Nephron progenitor cell (in vitro differentiated cells): ENCODE measurements at regions not wholly inside any gene's neighbourhood (a gene's known extent, or its start where the extent isn't known, plus 50 kb on each side); places are given as distances from the start of the nearest gene placed in this dataset.

ENCODE experiments used
- DNase-seq: peaks from one replicate; pipeline ENCODE4 v3.0.0; 2021
- H3K27ac Mint-ChIP-seq: 2 replicates; pipeline ENCODE4 v1.8.0; 2021; ENCODE audit warnings: mild to moderate bottlenecking, moderate library complexity, mixed read lengths
- H3K27me3 Mint-ChIP-seq: 2 replicates; pipeline ENCODE4 v1.8.0; 2021; ENCODE audit warnings: mild to moderate bottlenecking, low read depth, mixed read lengths; ENCODE audit not compliant: poor library complexity
- H3K36me3 Mint-ChIP-seq: 2 replicates; pipeline ENCODE4 v1.8.0; 2021; ENCODE audit warnings: low read depth, mixed read lengths
- H3K4me1 Mint-ChIP-seq: 2 replicates; pipeline ENCODE4 v1.8.0; 2021; ENCODE audit warnings: mixed read lengths
- H3K4me3 Mint-ChIP-seq: 2 replicates; pipeline ENCODE4 v1.8.0; 2021; ENCODE audit warnings: mild to moderate bottlenecking, moderate library complexity, mixed read lengths
- H3K9me3 Mint-ChIP-seq: 2 replicates; pipeline ENCODE4 v1.8.0; 2021; ENCODE audit warnings: mild to moderate bottlenecking, moderate library complexity, mixed read lengths
- TF ChIP-seq, protein P1 (sequence below): fragments of 200-600 bp; sonication (generic); IDR thresholded peaks from 2 replicates; pipeline ENCODE4 v1.5.0; 2021; ENCODE audit warnings: antibody characterized with exemption

DNA sequence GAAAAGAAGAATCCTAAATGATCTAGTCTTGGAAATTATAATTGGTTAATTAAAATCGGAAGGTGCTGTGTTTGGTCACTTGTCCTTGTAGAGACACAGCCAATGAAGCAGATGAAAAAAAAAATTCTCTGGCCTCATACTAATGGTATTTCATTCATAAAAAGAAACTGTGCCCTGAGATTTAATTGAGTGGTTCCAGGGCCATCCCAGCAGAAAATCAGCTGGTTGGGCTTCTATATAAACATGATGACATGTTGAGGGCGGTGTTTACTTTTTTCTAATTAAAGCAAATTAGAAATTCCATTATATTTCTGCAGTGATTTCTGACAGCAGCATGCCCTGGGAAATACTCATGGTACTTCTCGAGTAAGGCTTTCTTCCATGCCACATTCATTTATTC is 191.9 kb upstream of the KCNJ16 start:
- no peak overlapping the region for H3K4me3 Mint-ChIP-seq
- TF ChIP-seq, protein P1, sequence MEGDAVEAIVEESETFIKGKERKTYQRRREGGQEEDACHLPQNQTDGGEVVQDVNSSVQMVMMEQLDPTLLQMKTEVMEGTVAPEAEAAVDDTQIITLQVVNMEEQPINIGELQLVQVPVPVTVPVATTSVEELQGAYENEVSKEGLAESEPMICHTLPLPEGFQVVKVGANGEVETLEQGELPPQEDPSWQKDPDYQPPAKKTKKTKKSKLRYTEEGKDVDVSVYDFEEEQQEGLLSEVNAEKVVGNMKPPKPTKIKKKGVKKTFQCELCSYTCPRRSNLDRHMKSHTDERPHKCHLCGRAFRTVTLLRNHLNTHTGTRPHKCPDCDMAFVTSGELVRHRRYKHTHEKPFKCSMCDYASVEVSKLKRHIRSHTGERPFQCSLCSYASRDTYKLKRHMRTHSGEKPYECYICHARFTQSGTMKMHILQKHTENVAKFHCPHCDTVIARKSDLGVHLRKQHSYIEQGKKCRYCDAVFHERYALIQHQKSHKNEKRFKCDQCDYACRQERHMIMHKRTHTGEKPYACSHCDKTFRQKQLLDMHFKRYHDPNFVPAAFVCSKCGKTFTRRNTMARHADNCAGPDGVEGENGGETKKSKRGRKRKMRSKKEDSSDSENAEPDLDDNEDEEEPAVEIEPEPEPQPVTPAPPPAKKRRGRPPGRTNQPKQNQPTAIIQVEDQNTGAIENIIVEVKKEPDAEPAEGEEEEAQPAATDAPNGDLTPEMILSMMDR: no peak
- no peaks in the 10 kb centered on the region for H3K36me3 Mint-ChIP-seq
- no peak overlapping the region for H3K27ac Mint-ChIP-seq
- no peaks in the 10 kb centered on the region for H3K4me1 Mint-ChIP-seq
- peaks cover 8% of the 10 kb centered on the region for H3K27me3 Mint-ChIP-seq
- DNase-seq: no peak
- peaks cover 4% of the 10 kb centered on the region for H3K9me3 Mint-ChIP-seq

DNA sequence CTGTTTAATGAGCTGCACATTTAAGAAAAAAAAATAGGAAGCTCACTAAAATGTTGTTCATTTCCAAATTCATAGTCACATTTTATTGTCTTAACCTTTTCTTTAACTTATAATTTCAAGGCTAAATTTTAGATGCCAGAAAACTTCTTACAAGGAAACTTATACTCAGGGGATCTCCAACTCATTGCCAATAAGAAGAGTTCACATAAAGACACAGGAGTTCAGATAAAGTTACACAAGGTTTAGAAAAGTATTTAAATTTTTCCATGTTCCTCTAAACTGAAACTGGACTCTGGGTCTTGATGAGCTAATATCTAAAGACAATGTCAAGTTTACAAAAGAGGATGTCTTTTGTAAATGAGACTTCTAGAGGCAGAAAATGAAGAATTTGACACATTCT is 190.7 kb upstream of the KCNJ16 start:
- no peaks in the 10 kb centered on the region for H3K9me3 Mint-ChIP-seq
- no peak for DNase-seq
- H3K27me3 Mint-ChIP-seq: peaks cover 8% of the 10 kb centered on the region
- no peak overlapping the region for H3K4me3 Mint-ChIP-seq
- TF ChIP-seq, protein P1: no peak
- no peak overlapping the region for H3K27ac Mint-ChIP-seq
- no peaks in the 10 kb centered on the region for H3K36me3 Mint-ChIP-seq
- H3K4me1 Mint-ChIP-seq: no peaks in the 10 kb centered on the region

DNA sequence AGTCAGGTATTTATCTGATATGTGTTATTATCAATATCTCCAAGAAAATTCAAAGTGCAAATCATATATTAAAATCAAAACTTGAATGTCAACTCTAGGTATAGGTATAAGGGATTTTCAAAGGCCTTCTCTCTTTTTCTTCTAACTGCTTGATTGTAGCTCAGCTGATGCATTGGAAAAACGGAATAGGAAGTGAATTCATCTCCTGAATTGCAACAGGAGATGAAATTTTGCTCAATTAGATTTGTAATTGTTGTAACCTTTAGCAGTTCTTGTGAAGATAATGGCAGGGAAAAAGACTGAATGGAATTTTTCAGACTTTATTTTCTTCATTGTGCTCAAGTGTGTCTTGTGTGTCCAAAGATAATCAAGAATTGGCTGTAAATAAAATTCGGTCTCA is 190.2 kb upstream of the KCNJ16 start:
- H3K27ac Mint-ChIP-seq: no peak overlapping the region
- no peak overlapping the region for H3K4me3 Mint-ChIP-seq
- TF ChIP-seq, protein P1: no peak
- no peaks in the 10 kb centered on the region for H3K36me3 Mint-ChIP-seq
- H3K9me3 Mint-ChIP-seq: no peaks in the 10 kb centered on the region
- DNase-seq: no peak
- no peaks in the 10 kb centered on the region for H3K4me1 Mint-ChIP-seq
- peaks cover 6% of the 10 kb centered on the region for H3K27me3 Mint-ChIP-seq

DNA sequence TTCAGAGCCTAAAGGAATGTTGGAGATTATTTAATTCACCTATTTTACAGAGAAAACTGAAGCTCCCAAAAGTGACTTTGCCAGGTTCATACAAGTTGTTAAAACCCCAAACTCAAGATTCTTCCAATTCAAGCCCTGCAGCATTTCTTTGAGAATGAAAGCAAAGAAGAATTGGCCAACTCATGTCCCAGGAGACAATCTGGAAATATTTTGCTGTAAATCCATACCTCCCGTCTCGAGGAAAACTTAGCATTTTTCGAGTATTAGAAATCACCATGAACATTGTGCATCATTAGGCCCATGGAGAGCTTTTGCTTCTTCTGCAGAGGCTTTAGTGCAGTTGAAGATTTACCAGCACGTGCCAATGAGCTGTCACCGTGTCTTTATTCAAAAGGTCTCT is 176.4 kb upstream of the KCNJ16 start:
- Mint-ChIP-seq H3K27me3 (no peaks in the 10 kb centered on the region), H3K9me3 (no peaks in the 10 kb centered on the region), H3K36me3 (no peaks in the 10 kb centered on the region), H3K4me3 (no peak overlapping the region), H3K4me1 (no peaks in the 10 kb centered on the region), H3K27ac (no peak overlapping the region)
- TF ChIP-seq, protein P1: no peak
- no peak for DNase-seq

DNA sequence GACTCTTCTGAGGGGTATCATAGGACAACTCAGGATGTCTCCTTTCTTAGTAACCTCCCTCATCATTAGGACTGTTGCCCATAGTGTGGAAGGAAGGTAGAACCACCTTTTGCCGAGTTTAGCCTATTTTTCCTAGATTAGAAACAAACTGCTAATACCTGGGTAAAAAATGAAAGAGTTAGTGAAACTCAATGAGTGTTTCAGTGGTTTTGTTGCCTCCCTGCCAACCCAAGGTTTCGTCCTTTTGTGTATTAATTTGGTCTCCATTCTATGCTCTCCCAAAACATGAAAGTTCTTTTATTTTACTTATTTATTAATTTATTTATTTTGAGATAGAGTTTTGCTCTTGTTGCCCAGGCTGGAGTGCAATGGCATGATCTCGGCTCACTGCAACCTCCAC is 174.9 kb upstream of the KCNJ16 start:
- no peak overlapping the region for H3K4me3 Mint-ChIP-seq
- H3K27me3 Mint-ChIP-seq: no peaks in the 10 kb centered on the region
- H3K9me3 Mint-ChIP-seq: no peaks in the 10 kb centered on the region
- no peaks in the 10 kb centered on the region for H3K36me3 Mint-ChIP-seq
- DNase-seq: no peak
- H3K4me1 Mint-ChIP-seq: no peaks in the 10 kb centered on the region
- H3K27ac Mint-ChIP-seq: no peak overlapping the region
- TF ChIP-seq, protein P1: no peak

DNA sequence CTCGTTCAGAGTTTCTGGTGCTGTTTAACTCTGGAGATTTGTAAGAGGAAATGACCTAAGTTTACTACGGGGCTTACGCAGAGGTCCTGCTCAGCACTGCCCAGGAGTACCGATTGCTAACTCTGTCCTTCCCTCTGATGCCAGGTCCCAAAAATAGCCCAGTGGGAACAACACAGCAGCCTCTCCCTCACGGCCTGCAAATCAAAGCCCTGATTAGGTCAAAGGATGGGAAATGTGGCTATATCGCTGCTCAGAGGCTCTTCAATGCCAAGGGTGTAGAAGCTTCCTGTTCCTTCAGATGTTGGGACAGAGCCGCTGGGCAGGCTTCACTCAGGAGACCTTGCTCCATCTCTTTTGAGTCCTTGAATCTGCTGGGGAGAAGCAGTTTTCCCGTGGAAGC is 174.2 kb upstream of the KCNJ16 start:
- Mint-ChIP-seq H3K27ac (no peak overlapping the region), H3K4me3 (no peak overlapping the region), H3K9me3 (no peaks in the 10 kb centered on the region), H3K4me1 (no peaks in the 10 kb centered on the region), H3K27me3 (no peaks in the 10 kb centered on the region), H3K36me3 (no peaks in the 10 kb centered on the region)
- DNase-seq: no peak
- TF ChIP-seq, protein P1: no peak
